ENCODE measurements at regions not wholly inside any gene's neighbourhood (a gene's known extent, or its start where the extent isn't known, plus 50 kb on each side); places are given as distances from the start of the nearest gene placed in this dataset.
A peak's percentile ranks its signal among the peaks of the same experiment; 100 is the strongest.

GRCh38 chr2:234835738-234836137 is 116.1 kb upstream of the SH3BP4 start:
- Histone ChIP-seq H3K4me1 (ENCODE audit: control insufficient read depth, insufficient read depth, low read length, unreplicated experiment) (peaks cover 15% of the 10 kb centered on the region), H3K27me3 (ENCODE audit: insufficient read depth, low read length) (no peaks in the 10 kb centered on the region)

GRCh38 chr2:234834228-234834923 is 117.4 kb upstream of the SH3BP4 start:
- H3K4me1 ChIP-seq (ENCODE audit: control insufficient read depth, insufficient read depth, low read length, unreplicated experiment), result peaks cover 2% of the 10 kb centered on the region
- H3K27ac ChIP-seq (ENCODE audit: low read depth, low read length), result no peak overlapping the region
- no peaks in the 10 kb centered on the region for H3K36me3 ChIP-seq (ENCODE audit: insufficient read depth, low read length)
- H3K27me3 ChIP-seq (ENCODE audit: insufficient read depth, low read length), result no peaks in the 10 kb centered on the region
- no peak overlapping the region for H2AFZ ChIP-seq (ENCODE audit: low read length, unreplicated experiment)
- no peaks in the 10 kb centered on the region for H3K79me2 ChIP-seq (ENCODE audit: control insufficient read depth, insufficient read depth, low read length, unreplicated experiment)
- no peak overlapping the region for H3K4me3 ChIP-seq (ENCODE audit: low read depth, low read length)

More at GRCh38 chr2:234835738-234836137, 116.1 kb upstream of the SH3BP4 start:
- H3K4me3 ChIP-seq (ENCODE audit: low read depth, low read length), result no peak overlapping the region
- no peaks in the 10 kb centered on the region for H3K79me2 ChIP-seq (ENCODE audit: control insufficient read depth, insufficient read depth, low read length, unreplicated experiment)
- no peak overlapping the region for H3K27ac ChIP-seq (ENCODE audit: low read depth, low read length)
- no peak overlapping the region for H2AFZ ChIP-seq (ENCODE audit: low read length, unreplicated experiment)
- no peaks in the 10 kb centered on the region for H3K36me3 ChIP-seq (ENCODE audit: insufficient read depth, low read length)

GRCh38 chr2:234830853-234831252 is 121.0 kb upstream of the SH3BP4 start:
- Histone ChIP-seq H2AFZ (ENCODE audit: low read length, unreplicated experiment) (no peak overlapping the region), H3K27me3 (ENCODE audit: insufficient read depth, low read length) (no peaks in the 10 kb centered on the region), H3K4me1 (ENCODE audit: control insufficient read depth, insufficient read depth, low read length, unreplicated experiment) (no peaks in the 10 kb centered on the region), H3K4me3 (ENCODE audit: low read depth, low read length) (no peak overlapping the region), H3K79me2 (ENCODE audit: control insufficient read depth, insufficient read depth, low read length, unreplicated experiment) (no peaks in the 10 kb centered on the region), H3K36me3 (ENCODE audit: insufficient read depth, low read length) (no peaks in the 10 kb centered on the region), H3K27ac (ENCODE audit: low read depth, low read length) (no peak overlapping the region)

- H3K4me1 ChIP-seq (ENCODE audit: control insufficient read depth, insufficient read depth, low read length, unreplicated experiment), result peaks cover 8% of the 10 kb centered on the region
- no peaks in the 10 kb centered on the region for H3K27me3 ChIP-seq (ENCODE audit: insufficient read depth, low read length)
- no peak overlapping the region for H3K27ac ChIP-seq (ENCODE audit: low read depth, low read length)
- H3K36me3 ChIP-seq (ENCODE audit: insufficient read depth, low read length), result no peaks in the 10 kb centered on the region
- no peaks in the 10 kb centered on the region for H3K79me2 ChIP-seq (ENCODE audit: control insufficient read depth, insufficient read depth, low read length, unreplicated experiment)
- no peak overlapping the region for H2AFZ ChIP-seq (ENCODE audit: low read length, unreplicated experiment)
- H3K4me3 ChIP-seq (ENCODE audit: low read depth, low read length), result no peak overlapping the region
Measured at GRCh38 chr2:234829074-234829455, 122.8 kb upstream of the SH3BP4 start.

- H3K4me1 ChIP-seq (ENCODE audit: control insufficient read depth, insufficient read depth, low read length, unreplicated experiment), result peaks cover 13% of the 10 kb centered on the region
- no peak overlapping the region for H3K4me3 ChIP-seq (ENCODE audit: low read depth, low read length)
- H3K79me2 ChIP-seq (ENCODE audit: control insufficient read depth, insufficient read depth, low read length, unreplicated experiment), result no peaks in the 10 kb centered on the region
- H3K27ac ChIP-seq (ENCODE audit: low read depth, low read length), result no peak overlapping the region
- no peaks in the 10 kb centered on the region for H3K27me3 ChIP-seq (ENCODE audit: insufficient read depth, low read length)
- no peak overlapping the region for H2AFZ ChIP-seq (ENCODE audit: low read length, unreplicated experiment)
- no peaks in the 10 kb centered on the region for H3K36me3 ChIP-seq (ENCODE audit: insufficient read depth, low read length)
Measured at GRCh38 chr2:234828382-234829073, 123.3 kb upstream of the SH3BP4 start.

- H2AFZ ChIP-seq (ENCODE audit: low read length, unreplicated experiment), result no peak overlapping the region
- H3K4me1 ChIP-seq (ENCODE audit: control insufficient read depth, insufficient read depth, low read length, unreplicated experiment), result peaks cover 19% of the 10 kb centered on the region
- no peak overlapping the region for H3K27ac ChIP-seq (ENCODE audit: low read depth, low read length)
- H3K27me3 ChIP-seq (ENCODE audit: insufficient read depth, low read length), result no peaks in the 10 kb centered on the region
- H3K79me2 ChIP-seq (ENCODE audit: control insufficient read depth, insufficient read depth, low read length, unreplicated experiment), result no peaks in the 10 kb centered on the region
- H3K36me3 ChIP-seq (ENCODE audit: insufficient read depth, low read length), result no peaks in the 10 kb centered on the region
- H3K4me3 ChIP-seq (ENCODE audit: low read depth, low read length), result no peak overlapping the region
Measured at GRCh38 chr2:234827096-234827860, 124.5 kb upstream of the SH3BP4 start.

- no peaks in the 10 kb centered on the region for H3K79me2 ChIP-seq (ENCODE audit: control insufficient read depth, insufficient read depth, low read length, unreplicated experiment)
- peaks cover 19% of the 10 kb centered on the region for H3K4me1 ChIP-seq (ENCODE audit: control insufficient read depth, insufficient read depth, low read length, unreplicated experiment)
- no peaks in the 10 kb centered on the region for H3K27me3 ChIP-seq (ENCODE audit: insufficient read depth, low read length)
- no peak overlapping the region for H3K4me3 ChIP-seq (ENCODE audit: low read depth, low read length)
- no peak overlapping the region for H2AFZ ChIP-seq (ENCODE audit: low read length, unreplicated experiment)
- H3K27ac ChIP-seq (ENCODE audit: low read depth, low read length), result no peak overlapping the region
- no peaks in the 10 kb centered on the region for H3K36me3 ChIP-seq (ENCODE audit: insufficient read depth, low read length)
Measured at GRCh38 chr2:234826681-234827080, 125.1 kb upstream of the SH3BP4 start.

- H3K79me2 ChIP-seq (ENCODE audit: control insufficient read depth, insufficient read depth, low read length, unreplicated experiment), result no peaks in the 10 kb centered on the region
- no peak overlapping the region for H3K4me3 ChIP-seq (ENCODE audit: low read depth, low read length)
- H3K27ac ChIP-seq (ENCODE audit: low read depth, low read length), result no peak overlapping the region
- no peaks in the 10 kb centered on the region for H3K27me3 ChIP-seq (ENCODE audit: insufficient read depth, low read length)
- H2AFZ ChIP-seq (ENCODE audit: low read length, unreplicated experiment), result no peak overlapping the region
- peaks cover 19% of the 10 kb centered on the region for H3K4me1 ChIP-seq (ENCODE audit: control insufficient read depth, insufficient read depth, low read length, unreplicated experiment)
- no peaks in the 10 kb centered on the region for H3K36me3 ChIP-seq (ENCODE audit: insufficient read depth, low read length)
Measured at GRCh38 chr2:234825616-234826015, 126.2 kb upstream of the SH3BP4 start.

- peak overlapping the region; percentile 8 for H2AFZ ChIP-seq (ENCODE audit: low read length, unreplicated experiment)
- H3K79me2 ChIP-seq (ENCODE audit: control insufficient read depth, insufficient read depth, low read length, unreplicated experiment), result no peaks in the 10 kb centered on the region
- H3K27me3 ChIP-seq (ENCODE audit: insufficient read depth, low read length), result no peaks in the 10 kb centered on the region
- peak overlapping the region; percentile 5; the same call in 1 of the 2 replicates for H3K4me3 ChIP-seq (ENCODE audit: low read depth, low read length)
- no peaks in the 10 kb centered on the region for H3K36me3 ChIP-seq (ENCODE audit: insufficient read depth, low read length)
- H3K27ac ChIP-seq (ENCODE audit: low read depth, low read length), result peak overlapping the region; percentile 69
- H3K4me1 ChIP-seq (ENCODE audit: control insufficient read depth, insufficient read depth, low read length, unreplicated experiment), result peaks cover 19% of the 10 kb centered on the region
Measured at GRCh38 chr2:234823877-234824376, 127.9 kb upstream of the SH3BP4 start.

- H3K4me1 ChIP-seq (ENCODE audit: control insufficient read depth, insufficient read depth, low read length, unreplicated experiment), result peaks cover 19% of the 10 kb centered on the region
- H3K27ac ChIP-seq (ENCODE audit: low read depth, low read length), result peak overlapping the region; percentile 69
- H3K27me3 ChIP-seq (ENCODE audit: insufficient read depth, low read length), result no peaks in the 10 kb centered on the region
- no peak overlapping the region for H2AFZ ChIP-seq (ENCODE audit: low read length, unreplicated experiment)
- H3K4me3 ChIP-seq (ENCODE audit: low read depth, low read length), result peak overlapping the region; percentile 5; the same call in 1 of the 2 replicates
- no peaks in the 10 kb centered on the region for H3K36me3 ChIP-seq (ENCODE audit: insufficient read depth, low read length)
- H3K79me2 ChIP-seq (ENCODE audit: control insufficient read depth, insufficient read depth, low read length, unreplicated experiment), result no peaks in the 10 kb centered on the region
Measured at GRCh38 chr2:234823196-234823876, 128.5 kb upstream of the SH3BP4 start.

Data from ACC112 (cell line).